Smooth muscle cell (in vitro differentiated cells): ENCODE measurements at regions not wholly inside any gene's neighbourhood (a gene's known extent, or its start where the extent isn't known, plus 50 kb on each side); places are given as distances from the start of the nearest gene placed in this dataset.

Experiments used
- DNase-seq: peaks from one replicate; lab custom pipeline; 2025; ENCODE audit not compliant: unreplicated experiment; lab: John Stamatoyannopoulos, UW
- H2AFZ ChIP-seq: fragments of 200-600 bp; sonication (generic); 2 replicates; pipeline ENCODE4 v1.6.0; 2016; ENCODE audit warnings: antibody characterized with exemption, low read depth, mild to moderate bottlenecking
- H3F3A ChIP-seq: fragments of 200-600 bp; sonication (generic); 2 replicates; pipeline ENCODE4 v1.6.0; 2017; ENCODE audit warnings: antibody characterized with exemption, low read depth
- H3K27ac ChIP-seq: fragments of 200-600 bp; sonication (generic); 2 replicates; pipeline ENCODE4 v1.5.1; 2016; ENCODE audit warnings: low read depth, mild to moderate bottlenecking
- H3K27me3 ChIP-seq: fragments of 200-600 bp; sonication (generic); 2 replicates; pipeline ENCODE4 v1.6.1; 2016; ENCODE audit warnings: low read depth, mild to moderate bottlenecking
- H3K36me3 ChIP-seq: fragments of 200-600 bp; sonication (generic); 2 replicates; pipeline ENCODE4 v1.5.1; 2016; ENCODE audit warnings: low read depth
- H3K4me1 ChIP-seq: fragments of 200-600 bp; sonication (generic); 2 replicates; pipeline ENCODE4 v1.5.1; 2016; ENCODE audit warnings: low read depth
- H3K4me2 ChIP-seq: fragments of 200-600 bp; sonication (generic); 2 replicates; pipeline ENCODE4 v1.6.0; 2016; ENCODE audit warnings: mild to moderate bottlenecking
- H3K4me3 ChIP-seq: fragments of 200-600 bp; sonication (generic); 2 replicates; pipeline ENCODE4 v1.5.1; 2016; ENCODE audit warnings: mild to moderate bottlenecking
- H3K79me2 ChIP-seq: fragments of 200-600 bp; sonication (generic); 2 replicates; pipeline ENCODE4 v1.6.0; 2016; ENCODE audit warnings: low read depth, mild to moderate bottlenecking
- H3K9ac ChIP-seq: fragments of 200-600 bp; sonication (generic); 2 replicates; pipeline ENCODE4 v1.6.0; 2016; ENCODE audit warnings: low read depth
- H3K9me3 ChIP-seq: fragments of 200-600 bp; sonication (generic); replicated peaks from 2 replicates; pipeline ENCODE4 v1.5.1; 2016; ENCODE audit warnings: low read depth
- H4K20me1 ChIP-seq: fragments of 200-600 bp; sonication (generic); 2 replicates; pipeline ENCODE4 v1.6.0; 2016; ENCODE audit warnings: low read depth
- WGBS: methylation state at CpG from one replicate; pipeline ENCODE4 v1.1.7; 2016; ENCODE audit warnings: low lambda C conversion rate; 5-methylcytosine and 5-hydroxymethylcytosine counted together
- TF ChIP-seq, protein P1 (sequence below): fragments of 200-600 bp; sonication (generic); IDR thresholded peaks from 2 replicates; pipeline ENCODE4 v1.5.1; 2017; ENCODE audit warnings: borderline replicate concordance, mild to moderate bottlenecking, antibody characterized with exemption; ENCODE audit not compliant: insufficient read depth, poor library complexity, severe bottlenecking

DNA sequence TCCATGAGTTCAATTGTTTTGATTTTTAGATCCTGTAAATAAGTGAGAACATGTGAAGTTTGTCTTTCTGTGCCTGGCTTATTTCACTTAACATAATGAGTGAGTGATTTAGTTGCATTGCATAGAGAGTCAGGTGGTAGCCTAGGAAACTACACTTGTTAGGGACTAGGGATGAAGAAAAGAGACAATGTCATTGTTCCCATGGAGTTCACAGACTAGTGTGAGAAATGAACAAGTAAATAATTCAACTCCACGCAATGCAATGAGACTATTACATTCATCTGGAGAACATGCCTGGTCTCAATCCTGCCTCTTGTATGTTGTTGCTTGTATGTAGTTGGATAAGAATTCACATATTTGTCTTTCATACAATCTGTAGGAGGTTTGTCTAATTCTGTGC, 76.3 kb upstream of the B3GAT2 start:
- H4K20me1 ChIP-seq = no peaks in the 10 kb centered on the region
- WGBS = 92% methylated on average over 1 of the region's 1 CpG
- H3K9me3 ChIP-seq = no peaks in the 10 kb centered on the region
- H3K27ac ChIP-seq = no peak overlapping the region
- H3K4me3 ChIP-seq = no peak overlapping the region
- no peak overlapping the region for H2AFZ ChIP-seq
- H3K36me3 ChIP-seq = no peaks in the 10 kb centered on the region
- H3K4me1 ChIP-seq = no peaks in the 10 kb centered on the region
- no peak overlapping the region for H3K9ac ChIP-seq
- TF ChIP-seq, protein P1, sequence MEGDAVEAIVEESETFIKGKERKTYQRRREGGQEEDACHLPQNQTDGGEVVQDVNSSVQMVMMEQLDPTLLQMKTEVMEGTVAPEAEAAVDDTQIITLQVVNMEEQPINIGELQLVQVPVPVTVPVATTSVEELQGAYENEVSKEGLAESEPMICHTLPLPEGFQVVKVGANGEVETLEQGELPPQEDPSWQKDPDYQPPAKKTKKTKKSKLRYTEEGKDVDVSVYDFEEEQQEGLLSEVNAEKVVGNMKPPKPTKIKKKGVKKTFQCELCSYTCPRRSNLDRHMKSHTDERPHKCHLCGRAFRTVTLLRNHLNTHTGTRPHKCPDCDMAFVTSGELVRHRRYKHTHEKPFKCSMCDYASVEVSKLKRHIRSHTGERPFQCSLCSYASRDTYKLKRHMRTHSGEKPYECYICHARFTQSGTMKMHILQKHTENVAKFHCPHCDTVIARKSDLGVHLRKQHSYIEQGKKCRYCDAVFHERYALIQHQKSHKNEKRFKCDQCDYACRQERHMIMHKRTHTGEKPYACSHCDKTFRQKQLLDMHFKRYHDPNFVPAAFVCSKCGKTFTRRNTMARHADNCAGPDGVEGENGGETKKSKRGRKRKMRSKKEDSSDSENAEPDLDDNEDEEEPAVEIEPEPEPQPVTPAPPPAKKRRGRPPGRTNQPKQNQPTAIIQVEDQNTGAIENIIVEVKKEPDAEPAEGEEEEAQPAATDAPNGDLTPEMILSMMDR = no peak
- H3K27me3 ChIP-seq = no peaks in the 10 kb centered on the region
- no peak overlapping the region for H3K4me2 ChIP-seq
- DNase-seq = no peak
- H3K79me2 ChIP-seq = no peaks in the 10 kb centered on the region
- no peaks in the 10 kb centered on the region for H3F3A ChIP-seq

DNA sequence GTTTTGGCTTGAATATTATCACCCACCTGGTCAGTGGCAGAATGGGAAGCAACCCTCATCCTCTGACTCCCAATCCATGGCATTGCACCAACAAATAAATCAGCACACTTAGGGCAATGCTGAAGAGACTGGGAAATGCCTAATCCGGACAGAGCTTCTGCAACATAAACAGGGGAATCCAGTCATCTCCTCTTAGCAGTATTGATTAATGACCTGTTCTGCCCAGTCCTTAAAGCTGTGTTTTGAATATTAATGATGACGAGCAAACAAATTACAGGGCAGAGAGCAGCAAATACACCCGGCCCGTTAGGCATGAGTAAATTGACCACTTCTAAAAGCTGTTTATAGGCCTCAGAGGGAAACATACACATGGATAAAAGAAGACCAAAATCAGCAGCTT, 77.0 kb upstream of the B3GAT2 start:
- no peak overlapping the region for H2AFZ ChIP-seq
- H3K4me2 ChIP-seq = no peak overlapping the region
- H4K20me1 ChIP-seq = no peaks in the 10 kb centered on the region
- H3K36me3 ChIP-seq = no peaks in the 10 kb centered on the region
- DNase-seq = no peak
- H3K4me1 ChIP-seq = no peaks in the 10 kb centered on the region
- H3K9ac ChIP-seq = no peak overlapping the region
- H3K9me3 ChIP-seq = no peaks in the 10 kb centered on the region
- TF ChIP-seq, protein P1 = no peak
- no peaks in the 10 kb centered on the region for H3F3A ChIP-seq
- H3K27me3 ChIP-seq = no peaks in the 10 kb centered on the region
- no peaks in the 10 kb centered on the region for H3K79me2 ChIP-seq
- H3K4me3 ChIP-seq = no peak overlapping the region
- H3K27ac ChIP-seq = no peak overlapping the region
- WGBS = 50% methylated on average over 4 of the region's 4 CpGs

DNA sequence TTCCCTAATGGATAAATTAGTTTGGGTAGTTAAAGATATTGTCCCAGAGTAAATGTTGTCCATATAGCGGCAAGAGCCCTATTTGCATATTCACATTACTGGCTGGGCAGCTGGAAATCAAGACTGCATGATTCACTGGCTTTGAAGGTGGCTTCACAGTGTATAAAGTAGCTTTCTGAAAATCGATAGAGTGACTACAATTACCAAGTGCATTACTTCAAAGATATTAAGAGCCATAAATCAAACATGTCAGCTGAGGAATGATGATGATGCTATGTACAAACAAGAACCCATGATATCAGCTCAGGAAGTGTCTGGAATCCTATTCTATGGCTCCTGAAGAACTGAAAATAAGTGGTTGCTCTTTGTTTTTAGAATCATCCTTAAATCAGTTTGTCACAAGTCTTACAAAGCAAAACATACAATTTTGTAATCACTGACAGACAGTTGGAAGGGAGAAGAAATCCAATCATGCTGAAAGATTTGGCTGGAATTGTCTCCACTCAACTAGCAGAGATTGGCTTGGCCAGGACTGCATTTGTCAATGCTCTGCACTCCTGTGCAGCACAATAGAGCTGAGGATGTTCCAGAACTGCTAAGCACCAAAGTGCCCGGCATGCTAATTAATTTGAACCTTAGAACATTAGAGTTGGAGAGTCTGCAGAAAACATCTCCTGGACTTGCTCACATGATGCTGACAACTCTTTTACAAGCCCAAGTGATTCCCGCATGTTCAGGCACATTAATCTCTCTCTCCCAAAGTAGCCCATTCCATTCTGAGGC, 77.9 kb upstream of the B3GAT2 start:
- Histone ChIP-seq H3K27me3 (no peaks in the 10 kb centered on the region), H3K4me2 (no peak overlapping the region), H3K27ac (no peak overlapping the region), H3K9ac (no peak overlapping the region), H3K4me1 (no peaks in the 10 kb centered on the region), H3K9me3 (no peaks in the 10 kb centered on the region), H3K79me2 (no peaks in the 10 kb centered on the region), H4K20me1 (no peaks in the 10 kb centered on the region), H3K4me3 (no peak overlapping the region), H3F3A (no peaks in the 10 kb centered on the region), H2AFZ (no peak overlapping the region), H3K36me3 (no peaks in the 10 kb centered on the region)
- TF ChIP-seq, protein P1 = no peak
- 84% methylated on average over 4 of the region's 4 CpGs for WGBS
- DNase-seq = no peak

DNA sequence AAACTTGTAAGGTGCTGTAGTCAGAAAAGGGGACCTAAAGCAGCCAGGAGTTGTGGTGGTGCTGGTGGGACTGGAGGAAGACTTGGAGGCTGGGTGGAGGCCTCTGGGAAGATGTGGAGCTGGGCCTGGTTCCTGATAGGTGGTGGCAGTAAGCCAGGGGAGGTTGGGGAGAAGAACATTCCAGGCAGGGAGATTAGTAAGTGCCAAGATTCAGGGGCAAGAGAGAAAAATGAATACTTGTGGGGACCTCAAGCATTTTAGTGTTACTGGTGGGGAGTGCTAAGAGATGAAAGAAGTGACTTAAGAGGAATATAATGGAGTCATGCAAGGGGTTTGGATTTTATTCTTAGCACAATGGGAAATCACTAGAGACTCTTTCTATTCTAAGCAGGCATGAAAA, 79.0 kb upstream of the B3GAT2 start:
- Histone ChIP-seq H3K27me3 (no peaks in the 10 kb centered on the region), H3K9ac (no peak overlapping the region), H3K4me2 (no peak overlapping the region), H4K20me1 (no peaks in the 10 kb centered on the region), H3F3A (no peaks in the 10 kb centered on the region), H3K79me2 (no peaks in the 10 kb centered on the region), H3K4me1 (no peaks in the 10 kb centered on the region), H2AFZ (no peak overlapping the region), H3K4me3 (no peak overlapping the region), H3K36me3 (no peaks in the 10 kb centered on the region), H3K27ac (no peak overlapping the region), H3K9me3 (no peaks in the 10 kb centered on the region)
- DNase-seq = no peak
- TF ChIP-seq, protein P1 = no peak
